DMS153 treated with DMSO at 0.1 percent for 48 hours (cell line): ENCODE measurements at regions not wholly inside any gene's neighbourhood (a gene's known extent, or its start where the extent isn't known, plus 50 kb on each side); places are given as distances from the start of the nearest gene placed in this dataset.
A peak's percentile ranks its signal among the peaks of the same experiment; 100 is the strongest.

Experiments used
- DNase-seq: peaks from one replicate; lab custom pipeline; 2025; ENCODE audit not compliant: unreplicated experiment; lab: John Stamatoyannopoulos, UW

GRCh38 chr18:78743078-78743477 is 236.5 kb upstream of the SALL3 start:
- no peak for DNase-seq

DNA sequence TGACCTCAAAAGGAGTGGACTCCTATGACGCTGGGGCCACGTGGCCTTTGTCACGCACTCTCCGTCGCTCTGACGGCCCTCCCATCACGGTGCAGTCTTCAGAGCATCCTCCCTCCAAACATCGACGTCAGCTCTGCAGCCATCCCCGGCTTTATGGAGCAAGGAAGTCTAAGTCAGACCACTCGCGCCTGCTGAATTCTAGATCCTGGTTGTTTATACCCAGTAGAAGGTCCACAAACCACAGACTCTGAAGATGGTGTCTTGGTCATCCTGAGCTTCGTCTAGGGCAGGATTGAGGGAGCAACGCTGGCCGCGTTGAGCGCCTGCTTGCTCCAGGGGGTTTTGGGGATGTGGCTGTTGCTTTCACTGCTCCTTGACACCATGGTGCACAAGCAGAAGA is 228.0 kb upstream of the SALL3 start:
- no peak for DNase-seq

GRCh38 chr18:78753240-78753639 is 226.4 kb upstream of the SALL3 start:
- DNase-seq: no peak

DNA sequence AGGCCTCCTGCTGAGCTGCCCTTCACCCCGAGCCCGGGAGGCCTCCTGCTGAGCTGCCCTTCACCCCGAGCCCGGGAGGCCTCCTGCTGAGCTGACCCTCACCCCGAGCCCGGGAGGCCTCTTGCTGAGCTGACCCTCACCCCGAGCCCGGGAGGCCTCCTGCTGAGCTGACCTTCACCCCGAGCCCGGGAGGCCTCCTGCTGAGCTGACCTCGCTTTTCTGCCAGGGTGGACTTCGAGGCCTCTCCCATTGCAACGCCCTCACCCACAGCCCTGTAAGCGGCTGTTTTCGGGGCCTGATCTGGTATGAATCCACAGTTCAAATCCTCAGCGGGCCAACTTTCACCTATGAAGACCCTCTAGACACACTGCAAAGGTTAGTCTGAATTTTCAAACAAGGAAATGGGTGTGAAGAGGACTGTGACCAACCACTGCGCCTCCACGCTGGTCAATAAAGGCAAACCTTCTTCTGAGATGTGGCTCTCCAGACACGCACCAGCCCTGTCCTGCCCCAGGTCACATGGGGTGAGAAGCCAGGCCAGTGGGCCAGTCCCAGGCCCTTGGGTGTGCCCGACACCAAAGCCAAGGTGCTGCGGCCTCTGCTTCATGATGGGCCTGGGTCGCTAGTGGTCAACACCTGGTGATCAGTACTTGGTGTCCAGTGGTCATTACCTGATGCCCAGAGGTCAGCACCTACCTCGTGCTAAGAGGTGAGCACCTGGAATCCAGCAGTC is 225.1 kb upstream of the SALL3 start:
- DNase-seq: no peak

- no peak for DNase-seq
These were observed 222.6 kb upstream of the SALL3 start for GRCh38 chr18:78757014-78757413.

GRCh38 chr18:78758496-78758895 is 221.1 kb upstream of the SALL3 start:
- no peak for DNase-seq

- no peak for DNase-seq
These were observed 216.9 kb upstream of the SALL3 start for GRCh38 chr18:78762753-78763152.

GRCh38 chr18:78764544-78764943 is 215.1 kb upstream of the SALL3 start:
- DNase-seq: no peak

DNA sequence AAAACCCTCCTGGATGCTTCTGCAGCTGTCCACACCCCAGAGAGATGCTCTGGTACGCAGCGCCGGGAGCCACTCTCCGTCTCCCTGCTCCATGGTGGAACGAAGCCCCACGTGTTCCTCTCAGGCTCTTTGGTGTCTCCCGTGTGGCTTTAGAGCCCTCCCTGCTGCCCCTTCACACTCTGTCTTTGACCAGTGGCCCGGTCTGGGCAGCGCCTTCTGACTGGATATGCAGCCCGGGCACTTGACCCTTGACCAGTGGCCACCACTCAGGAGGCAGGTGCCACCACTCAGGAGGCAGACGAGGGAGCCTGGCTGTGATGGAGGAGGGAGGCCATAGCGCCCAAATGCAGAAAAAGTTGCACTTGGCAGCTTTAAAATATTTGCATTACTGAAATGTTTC is 214.5 kb upstream of the SALL3 start:
- DNase-seq: no peak

DNA sequence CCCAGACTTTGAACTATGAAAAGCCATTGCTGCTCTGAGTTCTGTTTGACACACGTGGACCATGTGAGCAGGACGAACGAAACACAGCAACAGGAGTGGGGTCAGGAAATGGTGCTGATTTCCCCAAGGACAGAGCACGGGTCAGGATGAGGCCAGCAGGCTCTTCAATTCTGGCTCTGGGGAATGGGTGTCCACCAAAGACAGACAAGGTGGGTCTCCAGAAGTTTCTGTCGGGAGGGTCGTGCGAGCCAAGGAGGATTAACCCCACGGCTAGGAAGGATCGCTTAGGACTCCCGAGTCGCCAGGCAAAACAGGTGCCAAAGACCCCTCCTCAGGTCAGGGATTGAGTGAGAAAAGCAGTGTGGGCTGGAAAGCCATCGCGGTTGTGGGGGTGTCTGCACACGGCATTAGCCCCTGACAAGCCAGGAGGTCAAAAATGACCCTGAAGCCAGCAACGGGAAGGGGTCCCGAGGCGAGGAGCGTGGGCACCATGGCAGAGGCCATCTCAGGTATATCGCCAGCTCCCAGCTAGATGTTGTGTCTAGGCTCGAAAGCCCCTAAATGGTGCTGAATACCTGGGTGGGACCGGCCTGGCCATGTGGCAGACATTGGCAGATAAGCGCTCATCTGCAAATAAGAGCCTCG is 213.9 kb upstream of the SALL3 start:
- DNase-seq: no peak

DNA sequence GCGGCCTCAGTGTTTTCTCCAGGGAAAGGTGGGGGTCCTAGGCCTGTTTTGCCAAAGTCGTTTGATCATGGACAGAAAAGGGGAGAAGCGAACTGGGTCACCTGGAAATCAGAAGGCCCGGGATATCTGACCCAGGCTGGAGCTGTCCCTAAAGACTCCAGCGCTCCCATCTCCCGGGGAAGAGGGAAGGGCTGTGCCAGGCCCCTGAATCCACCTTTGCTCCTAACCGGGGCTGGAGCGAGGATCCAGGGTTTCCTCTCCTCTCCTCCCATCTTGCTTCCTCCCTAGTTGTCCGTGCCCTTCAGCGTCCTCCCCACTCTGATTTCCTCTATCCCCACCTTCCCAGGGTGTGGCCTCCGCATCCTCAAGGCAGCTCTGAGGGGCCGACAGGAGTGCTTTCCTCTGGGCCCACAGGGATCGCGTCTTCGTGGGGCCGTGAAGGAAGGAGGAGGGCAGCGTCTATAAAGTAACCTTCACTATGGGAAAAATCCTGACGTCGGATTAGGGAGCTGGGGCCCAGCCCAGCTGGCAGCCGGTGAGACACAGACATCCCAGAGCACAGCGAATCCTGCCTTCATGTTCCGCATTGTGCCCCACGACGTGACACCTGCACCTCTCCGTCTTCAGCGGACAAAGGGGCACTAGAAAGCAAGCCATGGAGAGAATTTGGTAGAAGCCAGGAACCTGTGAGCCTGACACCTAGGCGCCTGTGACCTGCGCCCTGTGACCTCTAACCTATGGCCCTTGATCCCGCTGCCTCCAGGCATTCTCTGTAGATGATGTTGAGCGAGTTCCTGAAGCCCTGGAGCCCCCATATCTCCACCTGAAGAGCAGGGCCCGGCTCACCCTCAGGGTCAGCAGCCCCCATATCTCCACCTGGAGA is 212.7 kb upstream of the SALL3 start:
- DNase-seq: no peak

- no peak for DNase-seq
These were observed 212.0 kb upstream of the SALL3 start for GRCh38 chr18:78767648-78768071.

GRCh38 chr18:78768221-78768620 is 211.4 kb upstream of the SALL3 start:
- no peak for DNase-seq

DNA sequence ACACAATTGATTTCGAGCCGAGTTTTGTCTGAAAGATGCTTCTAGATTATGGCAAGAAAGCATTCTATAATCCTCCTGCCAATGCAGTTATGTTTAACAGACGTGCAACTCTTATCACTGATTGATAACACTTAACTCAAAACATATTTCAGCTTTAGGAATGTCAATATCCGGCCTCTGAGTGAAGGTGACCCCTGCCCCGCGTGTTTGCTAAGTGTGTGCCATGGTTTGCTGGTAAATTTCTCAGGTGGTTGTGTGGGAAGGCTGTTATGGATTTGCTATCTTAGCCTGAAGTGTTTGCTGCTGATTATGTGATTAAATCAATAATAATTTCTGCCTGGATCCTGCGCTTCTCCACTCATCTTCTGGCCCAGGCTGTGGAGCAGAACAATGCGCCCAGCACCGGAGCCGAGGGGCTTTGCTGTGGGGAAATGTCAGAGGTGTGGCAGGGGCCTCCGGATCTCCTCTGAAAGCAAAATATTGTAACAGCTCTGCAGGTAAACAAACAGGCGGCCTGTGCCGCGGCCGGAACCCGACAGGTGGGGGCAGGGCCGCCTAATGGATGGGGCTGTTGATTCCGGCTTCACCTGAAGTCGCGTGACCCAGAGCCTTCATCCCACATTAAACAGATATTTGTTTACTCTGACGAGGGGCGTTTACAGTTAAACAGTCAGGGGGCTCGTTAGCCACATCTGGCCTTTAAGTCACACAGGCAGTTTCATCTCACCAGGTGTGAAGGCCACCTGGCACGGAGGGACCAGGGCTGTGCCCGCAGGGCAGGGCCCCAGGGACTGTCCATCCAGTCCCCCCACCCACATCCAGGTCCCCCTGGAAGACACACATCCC is 210.7 kb upstream of the SALL3 start:
- DNase-seq: peak; percentile 48

GRCh38 chr18:78769502-78770105 is 210.0 kb upstream of the SALL3 start:
- peak; percentile 67 for DNase-seq

- DNase-seq: peak; percentile 39
These were observed 209.3 kb upstream of the SALL3 start for GRCh38 chr18:78770139-78770822.

GRCh38 chr18:78770823-78771139 is 208.8 kb upstream of the SALL3 start:
- no peak for DNase-seq

GRCh38 chr18:78771496-78772359 is 207.9 kb upstream of the SALL3 start:
- no peak for DNase-seq
